Lower leg skin (tissue), 3 donors: ENCODE measurements at regions not wholly inside any gene's neighbourhood (a gene's known extent, or its start where the extent isn't known, plus 50 kb on each side); places are given as distances from the start of the nearest gene placed in this dataset.

Experiments
- POLR2A ChIP-seq, 2 donors: fragments of 450-650 bp; IDR thresholded peaks; one replicate each; pipeline ENCODE4 v1.6.1; 2016 to 2017; ENCODE audit warnings: antibody characterized with exemption in 2 of 2, mild to moderate bottlenecking in 1 of 2, moderate library complexity in 1 of 2
- TF ChIP-seq, protein P1 (sequence below), 3 donors: fragments of 450-650 bp; IDR thresholded peaks; one replicate each; pipeline ENCODE4 v1.5.1; 2016; ENCODE audit warnings: antibody characterized with exemption in 3 of 3, mild to moderate bottlenecking in 3 of 3, moderate library complexity in 2 of 3

DNA sequence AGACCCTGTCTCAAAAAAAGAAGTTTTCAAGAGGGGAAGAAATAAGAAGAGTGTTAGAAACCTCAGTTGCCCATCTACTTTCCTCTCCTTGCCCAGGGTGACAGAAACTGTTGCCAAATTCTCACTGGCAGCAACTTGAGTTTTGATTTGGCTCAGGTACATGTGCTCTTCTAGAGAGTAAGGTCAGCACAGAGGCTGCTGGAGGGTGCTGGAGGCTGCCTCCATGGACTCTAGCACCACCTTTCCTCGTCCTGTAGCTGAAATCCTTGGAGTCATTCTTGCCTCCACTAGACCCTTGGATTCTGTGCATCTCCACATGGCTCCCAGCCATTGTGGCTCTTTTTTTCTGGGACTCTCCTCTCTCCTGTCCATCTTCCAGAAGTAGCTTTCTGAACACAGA, 149.1 kb downstream of the TM9SF2 start:
- TF ChIP-seq, protein P1, sequence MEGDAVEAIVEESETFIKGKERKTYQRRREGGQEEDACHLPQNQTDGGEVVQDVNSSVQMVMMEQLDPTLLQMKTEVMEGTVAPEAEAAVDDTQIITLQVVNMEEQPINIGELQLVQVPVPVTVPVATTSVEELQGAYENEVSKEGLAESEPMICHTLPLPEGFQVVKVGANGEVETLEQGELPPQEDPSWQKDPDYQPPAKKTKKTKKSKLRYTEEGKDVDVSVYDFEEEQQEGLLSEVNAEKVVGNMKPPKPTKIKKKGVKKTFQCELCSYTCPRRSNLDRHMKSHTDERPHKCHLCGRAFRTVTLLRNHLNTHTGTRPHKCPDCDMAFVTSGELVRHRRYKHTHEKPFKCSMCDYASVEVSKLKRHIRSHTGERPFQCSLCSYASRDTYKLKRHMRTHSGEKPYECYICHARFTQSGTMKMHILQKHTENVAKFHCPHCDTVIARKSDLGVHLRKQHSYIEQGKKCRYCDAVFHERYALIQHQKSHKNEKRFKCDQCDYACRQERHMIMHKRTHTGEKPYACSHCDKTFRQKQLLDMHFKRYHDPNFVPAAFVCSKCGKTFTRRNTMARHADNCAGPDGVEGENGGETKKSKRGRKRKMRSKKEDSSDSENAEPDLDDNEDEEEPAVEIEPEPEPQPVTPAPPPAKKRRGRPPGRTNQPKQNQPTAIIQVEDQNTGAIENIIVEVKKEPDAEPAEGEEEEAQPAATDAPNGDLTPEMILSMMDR (IDR thresholded peaks at IDR 0.05), result no peak
- no peak for TF ChIP-seq POLR2A (IDR thresholded peaks at IDR 0.05)
